PFSK-1 (cell line): ENCODE measurements at regions not wholly inside any gene's neighbourhood (a gene's known extent, or its start where the extent isn't known, plus 50 kb on each side); places are given as distances from the start of the nearest gene placed in this dataset.

Source experiments
- FOXP2 ChIP-seq: optimal IDR thresholded peaks from 2 replicates; pipeline ENCODE3; 2011; ENCODE audit warnings: borderline replicate concordance, control low read depth, inconsistent platforms; ENCODE audit not compliant: insufficient read depth; ENCODE audit errors: extremely low read length, extremely low read depth
- POLR2AphosphoS5 ChIP-seq: IDR thresholded peaks from 2 replicates; pipeline ENCODE4 v1.6.1; 2012; ENCODE audit warnings: low read depth, mild to moderate bottlenecking, control low read depth, low read length, moderate library complexity
- SIN3A ChIP-seq: IDR thresholded peaks from 2 replicates; pipeline ENCODE4 v1.6.1; 2012; ENCODE audit warnings: mild to moderate bottlenecking, low read length, moderate library complexity, borderline replicate concordance; ENCODE audit not compliant: insufficient read depth
- TAF1 ChIP-seq: IDR thresholded peaks from 2 replicates; pipeline ENCODE4 v1.6.1; 2012; ENCODE audit warnings: low read length, control low read depth, borderline replicate concordance; ENCODE audit not compliant: insufficient read depth

GRCh38 chr1:188867614-188868013 lies 1610.0 kb downstream of the BRINP3 start:
- TF ChIP-seq POLR2AphosphoS5 (no peak), TAF1 (no peak), SIN3A (no peak), FOXP2 (no peak)
